ENCODE measurements at regions not wholly inside any gene's neighbourhood (a gene's known extent, or its start where the extent isn't known, plus 50 kb on each side); places are given as distances from the start of the nearest gene placed in this dataset.

DNA sequence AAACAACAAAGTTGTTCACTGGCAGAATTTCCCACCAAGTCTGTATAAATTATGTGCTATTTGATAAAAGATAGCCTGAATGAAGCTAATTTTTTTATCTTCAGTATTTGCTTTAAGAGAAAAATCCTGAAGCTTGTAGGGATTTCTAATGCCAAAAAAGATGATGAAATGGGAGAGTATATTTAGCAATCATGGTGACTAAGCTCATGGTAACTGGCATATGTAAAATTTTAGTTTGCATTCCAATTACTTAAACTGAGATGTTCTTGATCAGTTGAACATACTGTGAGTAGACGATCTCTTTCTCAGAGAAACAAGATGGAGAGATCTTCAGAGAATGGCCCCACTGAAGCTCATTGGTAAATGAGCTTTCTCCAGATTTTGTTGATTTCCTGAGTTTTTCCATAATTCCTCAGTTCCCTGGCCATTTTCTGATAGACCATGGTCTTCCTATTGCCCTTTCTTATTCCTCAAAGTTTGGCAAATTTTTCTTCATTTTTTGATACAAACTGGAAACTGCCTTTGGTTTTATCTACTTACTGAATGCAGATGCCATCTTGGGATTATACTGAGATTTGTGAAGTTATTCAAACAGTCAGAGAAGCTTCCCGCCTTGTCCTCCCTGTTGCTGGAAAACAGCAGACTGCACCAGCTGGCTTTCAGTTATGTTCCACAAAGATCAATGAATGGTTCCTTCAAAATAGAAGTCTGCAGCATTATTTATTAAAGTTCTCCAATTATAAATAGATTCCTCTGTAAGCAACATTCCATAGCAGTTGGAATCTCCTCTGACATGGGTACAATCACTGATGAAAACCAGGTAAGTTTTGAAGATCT lies 68.3 kb upstream of the ALOX12 start:
- TF ChIP-seq, protein P1, sequence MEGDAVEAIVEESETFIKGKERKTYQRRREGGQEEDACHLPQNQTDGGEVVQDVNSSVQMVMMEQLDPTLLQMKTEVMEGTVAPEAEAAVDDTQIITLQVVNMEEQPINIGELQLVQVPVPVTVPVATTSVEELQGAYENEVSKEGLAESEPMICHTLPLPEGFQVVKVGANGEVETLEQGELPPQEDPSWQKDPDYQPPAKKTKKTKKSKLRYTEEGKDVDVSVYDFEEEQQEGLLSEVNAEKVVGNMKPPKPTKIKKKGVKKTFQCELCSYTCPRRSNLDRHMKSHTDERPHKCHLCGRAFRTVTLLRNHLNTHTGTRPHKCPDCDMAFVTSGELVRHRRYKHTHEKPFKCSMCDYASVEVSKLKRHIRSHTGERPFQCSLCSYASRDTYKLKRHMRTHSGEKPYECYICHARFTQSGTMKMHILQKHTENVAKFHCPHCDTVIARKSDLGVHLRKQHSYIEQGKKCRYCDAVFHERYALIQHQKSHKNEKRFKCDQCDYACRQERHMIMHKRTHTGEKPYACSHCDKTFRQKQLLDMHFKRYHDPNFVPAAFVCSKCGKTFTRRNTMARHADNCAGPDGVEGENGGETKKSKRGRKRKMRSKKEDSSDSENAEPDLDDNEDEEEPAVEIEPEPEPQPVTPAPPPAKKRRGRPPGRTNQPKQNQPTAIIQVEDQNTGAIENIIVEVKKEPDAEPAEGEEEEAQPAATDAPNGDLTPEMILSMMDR (IDR thresholded peaks at IDR 0.05; ENCODE audit: control extremely low read depth in 1 of 3, insufficient read depth in 1 of 3, low read depth in 1 of 3, low read length in 3 of 3), result no peak
- TF ChIP-seq POLR2A (IDR thresholded peaks at IDR 0.05; ENCODE audit: control extremely low read depth in 1 of 2, low read depth in 2 of 2, low read length in 2 of 2), result no peak
- TF ChIP-seq GABPA (IDR thresholded peaks at IDR 0.05; ENCODE audit: borderline replicate concordance, insufficient read depth, low read length), result no peak
- no peak for TF ChIP-seq EGR1 (IDR thresholded peaks at IDR 0.05; ENCODE audit: borderline replicate concordance, low read depth, low read length)
